Mammary epithelial cell (primary cell): ENCODE measurements at regions not wholly inside any gene's neighbourhood (a gene's known extent, or its start where the extent isn't known, plus 50 kb on each side); places are given as distances from the start of the nearest gene placed in this dataset.

ENCODE experiments used
- EZH2 ChIP-seq: IDR thresholded peaks from 2 replicates; pipeline ENCODE4 v1.6.1; 2012; ENCODE audit warnings: low read length, inconsistent platforms, borderline replicate concordance
- TF ChIP-seq, protein P1 (sequence below), 2 donors: IDR thresholded peaks in 1 of 2; conservative IDR thresholded peaks in 1 of 2; 2 replicates each; pipeline ENCODE4 v1.5.1; 2011 to 2012; ENCODE audit warnings: inconsistent platforms in 2 of 2, low read length in 2 of 2, mild to moderate bottlenecking in 2 of 2, control low read depth in 1 of 2, low read depth in 1 of 2; ENCODE audit not compliant: insufficient read depth in 1 of 2; ENCODE audit errors: extremely low read depth in 1 of 2

DNA sequence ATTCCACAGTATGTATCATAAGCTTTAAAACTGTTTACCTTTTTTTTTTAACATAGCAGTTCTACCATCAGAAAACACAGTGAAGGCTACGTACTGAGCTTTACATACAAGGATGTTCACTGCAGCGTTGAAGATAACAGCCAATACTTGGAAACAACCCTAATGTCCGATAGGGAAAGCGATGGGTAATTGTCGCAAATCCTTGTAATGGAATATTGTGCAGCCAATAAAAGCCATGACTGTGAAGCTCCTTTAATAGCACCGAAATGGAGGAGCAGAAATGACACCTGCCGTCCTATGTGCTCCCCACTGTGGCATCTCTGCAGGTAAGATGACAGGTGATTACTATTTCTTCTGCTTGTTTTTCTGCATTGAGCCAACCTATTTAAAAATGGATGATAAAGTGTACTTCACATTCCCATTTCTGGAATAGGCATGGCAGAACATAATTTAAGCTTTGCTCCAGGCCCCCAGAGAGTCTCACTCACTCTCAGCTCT is 523.8 kb downstream of the PTPRU start:
- TF ChIP-seq, protein P1, sequence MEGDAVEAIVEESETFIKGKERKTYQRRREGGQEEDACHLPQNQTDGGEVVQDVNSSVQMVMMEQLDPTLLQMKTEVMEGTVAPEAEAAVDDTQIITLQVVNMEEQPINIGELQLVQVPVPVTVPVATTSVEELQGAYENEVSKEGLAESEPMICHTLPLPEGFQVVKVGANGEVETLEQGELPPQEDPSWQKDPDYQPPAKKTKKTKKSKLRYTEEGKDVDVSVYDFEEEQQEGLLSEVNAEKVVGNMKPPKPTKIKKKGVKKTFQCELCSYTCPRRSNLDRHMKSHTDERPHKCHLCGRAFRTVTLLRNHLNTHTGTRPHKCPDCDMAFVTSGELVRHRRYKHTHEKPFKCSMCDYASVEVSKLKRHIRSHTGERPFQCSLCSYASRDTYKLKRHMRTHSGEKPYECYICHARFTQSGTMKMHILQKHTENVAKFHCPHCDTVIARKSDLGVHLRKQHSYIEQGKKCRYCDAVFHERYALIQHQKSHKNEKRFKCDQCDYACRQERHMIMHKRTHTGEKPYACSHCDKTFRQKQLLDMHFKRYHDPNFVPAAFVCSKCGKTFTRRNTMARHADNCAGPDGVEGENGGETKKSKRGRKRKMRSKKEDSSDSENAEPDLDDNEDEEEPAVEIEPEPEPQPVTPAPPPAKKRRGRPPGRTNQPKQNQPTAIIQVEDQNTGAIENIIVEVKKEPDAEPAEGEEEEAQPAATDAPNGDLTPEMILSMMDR (conservative IDR thresholded peaks at IDR 0.05 in 1 of 2, IDR thresholded peaks at IDR 0.05 in 1 of 2; ENCODE audit: extremely low read depth in 1 of 2, insufficient read depth in 1 of 2, low read depth in 1 of 2, low read length in 2 of 2) = no peak
- TF ChIP-seq EZH2 = no peak
